COLO668 (cell line): ENCODE measurements at regions not wholly inside any gene's neighbourhood (a gene's known extent, or its start where the extent isn't known, plus 50 kb on each side); places are given as distances from the start of the nearest gene placed in this dataset.

Experiments used
- DNase-seq: peaks from one replicate; lab custom pipeline; 2025; ENCODE audit not compliant: unreplicated experiment; lab: John Stamatoyannopoulos, UW

- DNase-seq = no peak
Measured at GRCh38 chr2:150110548-150110947, 376.9 kb downstream of the RND3 start.

GRCh38 chr2:150109912-150110311, 377.6 kb downstream of the RND3 start:
- no peak for DNase-seq

- DNase-seq = no peak
Measured at GRCh38 chr2:150109028-150109427, 378.4 kb downstream of the RND3 start.

- no peak for DNase-seq
Measured at GRCh38 chr2:150107816-150108215, 379.7 kb downstream of the RND3 start.

DNA sequence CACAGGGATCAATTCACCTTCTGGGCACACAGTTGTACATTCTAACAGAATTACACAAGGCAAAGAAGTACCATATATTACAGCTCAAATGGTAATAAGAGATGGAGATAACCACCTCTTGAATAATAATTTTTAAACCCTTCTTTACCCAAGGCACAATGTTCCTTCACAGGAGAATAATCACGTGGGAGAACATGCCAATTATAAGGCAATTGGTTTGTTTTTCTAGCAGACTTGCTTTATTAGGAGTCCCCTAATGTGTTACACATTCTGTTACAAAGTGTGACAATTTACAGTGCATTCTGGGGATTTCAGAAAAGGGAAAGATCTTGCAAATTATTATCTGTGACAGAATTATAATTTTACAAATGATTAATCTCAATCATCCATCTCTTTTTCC, 380.3 kb downstream of the RND3 start:
- DNase-seq = no peak

DNA sequence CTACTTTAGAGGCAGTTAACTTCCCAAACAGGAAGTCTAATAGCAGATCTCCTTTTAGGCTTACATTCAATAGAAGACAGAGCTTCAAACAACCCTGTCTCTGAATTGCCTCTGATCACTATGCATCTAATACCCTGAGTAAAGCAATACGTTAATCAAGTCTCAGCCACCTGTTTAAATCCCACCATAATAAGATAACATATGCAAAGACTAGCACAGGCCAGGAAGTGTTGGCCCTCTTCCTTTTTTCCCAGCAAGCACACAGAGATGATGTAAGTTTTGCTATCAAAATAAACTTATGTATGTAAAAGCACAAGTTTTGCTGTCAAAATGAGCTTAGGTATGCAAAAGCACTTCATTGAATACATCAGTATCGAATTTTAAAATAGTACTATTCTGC, 385.5 kb downstream of the RND3 start:
- DNase-seq = no peak

GRCh38 chr2:150100834-150101233, 386.6 kb downstream of the RND3 start:
- DNase-seq = no peak

DNA sequence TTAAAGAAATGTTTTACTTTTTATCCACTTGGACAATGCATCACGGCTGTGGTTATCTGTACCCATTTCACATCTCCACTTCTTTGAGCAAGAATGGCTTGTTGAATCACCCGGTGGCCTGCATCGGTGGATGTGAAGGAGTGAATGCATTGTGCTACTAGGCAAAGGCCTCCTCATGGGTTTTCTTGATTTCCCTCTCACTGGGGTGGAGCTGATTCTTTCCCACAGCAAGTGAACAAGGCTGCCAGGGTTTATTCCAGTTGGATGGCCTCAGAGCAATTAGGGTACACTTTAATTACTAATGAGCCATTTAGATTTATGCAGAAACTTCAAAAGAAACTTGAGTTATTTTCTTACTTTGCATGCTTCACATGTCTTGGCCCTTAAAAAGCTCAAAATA, 387.1 kb downstream of the RND3 start:
- no peak for DNase-seq

- no peak for DNase-seq
Measured at GRCh38 chr2:150099805-150100204, 387.7 kb downstream of the RND3 start.

DNA sequence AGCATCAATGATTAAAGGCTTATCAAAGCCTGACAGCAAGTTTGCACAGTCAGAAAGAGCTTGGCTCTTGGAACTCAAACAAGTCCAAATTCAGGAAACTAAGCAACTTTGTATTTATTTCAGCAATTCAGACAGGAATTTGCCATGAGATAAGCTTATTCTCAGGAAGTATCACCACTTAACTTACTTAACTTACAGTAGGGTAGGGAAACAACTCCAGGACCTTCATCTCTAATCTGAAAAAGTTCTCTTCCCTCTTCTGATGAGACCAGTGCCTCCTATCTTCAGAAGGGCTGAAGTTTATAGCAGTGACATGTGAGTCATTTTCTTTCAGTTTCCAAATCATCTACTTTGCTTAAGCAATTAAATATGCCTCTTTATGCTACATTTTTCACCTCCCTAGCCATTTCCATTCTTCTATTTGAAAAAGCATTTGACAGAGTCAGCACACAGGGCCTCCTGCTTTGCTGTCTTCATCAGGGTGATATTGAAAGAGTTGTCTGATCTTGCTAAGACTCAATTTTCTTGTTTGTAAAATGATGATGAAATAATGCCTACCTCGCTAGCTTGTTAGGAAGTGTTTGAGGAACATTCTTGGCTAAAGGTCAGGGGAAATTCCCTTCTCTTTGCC, 389.5 kb downstream of the RND3 start:
- no peak for DNase-seq

- DNase-seq = no peak
Measured at GRCh38 chr2:150097402-150097801, 390.1 kb downstream of the RND3 start.

- DNase-seq = no peak
Measured at GRCh38 chr2:150095361-150096095, 391.9 kb downstream of the RND3 start.

DNA sequence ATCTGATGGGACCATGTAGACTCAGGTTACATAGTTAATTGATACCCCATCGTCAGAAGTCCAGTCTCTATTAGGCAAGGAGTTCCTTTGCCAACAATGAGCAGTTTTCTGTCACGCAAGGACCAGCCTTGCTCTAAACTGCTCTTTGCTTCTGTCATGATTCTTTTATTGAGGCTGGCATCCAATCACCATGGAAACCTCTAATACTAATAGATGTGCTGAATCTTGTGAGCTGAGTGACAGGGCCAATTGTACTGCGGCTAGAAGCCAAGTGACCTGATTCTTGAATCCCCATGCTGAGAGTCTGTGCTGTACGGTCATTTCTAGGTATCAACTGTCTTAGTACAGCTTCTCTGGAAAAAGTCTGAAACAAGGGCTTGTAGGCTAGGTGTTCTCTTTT, 395.6 kb downstream of the RND3 start:
- DNase-seq = no peak

- DNase-seq = no peak
Measured at GRCh38 chr2:150090031-150090430, 397.4 kb downstream of the RND3 start.

- no peak for DNase-seq
Measured at GRCh38 chr2:150088538-150088937, 398.9 kb downstream of the RND3 start.

GRCh38 chr2:150085478-150085877, 402.0 kb downstream of the RND3 start:
- DNase-seq = no peak

DNA sequence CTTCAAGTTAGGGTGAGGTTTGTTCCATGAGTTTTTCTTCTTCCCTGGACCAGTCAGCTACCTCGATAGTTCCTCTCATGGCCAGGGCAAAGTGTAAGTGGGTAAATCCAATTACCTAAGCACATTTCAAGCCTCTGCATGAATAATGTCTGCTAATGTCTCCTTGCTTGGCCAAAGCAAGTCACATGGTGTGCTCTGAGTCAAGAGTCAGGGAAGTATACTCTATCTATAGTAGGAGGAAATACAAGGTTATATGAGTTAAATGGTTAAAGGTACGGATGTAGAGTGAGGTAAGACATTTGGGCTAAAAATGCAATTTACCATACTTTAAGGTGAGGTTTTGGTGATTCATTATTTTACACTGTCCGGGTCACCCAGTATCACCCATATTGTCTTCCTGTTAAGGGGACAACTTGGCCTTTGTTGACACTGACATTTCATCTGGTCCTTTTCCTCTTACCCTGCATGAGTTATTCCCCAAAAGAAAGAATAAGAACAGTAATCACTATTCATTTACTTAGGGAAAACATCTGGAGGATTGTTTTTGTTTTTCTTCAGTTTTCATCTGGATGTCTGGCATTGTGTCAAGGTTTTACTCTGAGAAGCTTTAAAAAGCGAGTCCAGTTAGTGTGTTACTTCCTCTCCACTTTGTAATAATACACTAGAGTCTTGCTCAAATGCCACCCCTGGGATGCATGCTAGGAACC, 405.5 kb downstream of the RND3 start:
- no peak for DNase-seq

GRCh38 chr2:150076281-150076680, 411.2 kb downstream of the RND3 start:
- DNase-seq = no peak

GRCh38 chr2:150075831-150076230, 411.6 kb downstream of the RND3 start:
- DNase-seq = no peak

- no peak for DNase-seq
Measured at GRCh38 chr2:150066490-150066889, 421.0 kb downstream of the RND3 start.

DNA sequence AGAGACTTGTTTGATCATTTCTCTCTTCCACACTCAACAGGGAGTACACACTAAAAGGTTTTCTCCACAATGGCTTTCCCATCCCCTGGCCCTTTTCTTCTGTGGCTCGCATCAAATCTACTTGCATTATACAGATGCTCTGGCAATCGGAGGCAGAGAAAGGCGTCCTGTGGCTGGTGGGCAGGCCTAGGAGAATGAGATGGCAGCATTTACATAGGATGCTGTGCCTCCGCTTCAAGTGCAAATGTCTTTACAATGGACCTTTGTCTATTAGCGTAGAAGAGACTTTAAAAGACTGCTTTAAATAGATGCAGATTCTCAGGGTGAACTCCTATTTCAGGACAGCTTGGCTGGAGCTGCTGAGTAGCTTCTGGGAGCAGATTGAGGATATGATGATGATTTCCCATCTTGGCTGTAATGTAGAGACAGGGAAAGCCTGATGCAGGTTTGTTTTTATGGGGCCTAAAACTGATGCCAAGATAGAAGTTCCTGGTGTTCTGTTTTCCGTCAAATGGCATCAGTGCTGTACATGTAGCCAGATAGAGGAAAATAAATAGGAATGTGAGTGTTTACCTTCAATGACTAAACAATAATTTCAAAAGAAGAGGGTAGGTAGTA, 423.4 kb downstream of the RND3 start:
- DNase-seq = no peak

- DNase-seq = no peak
Measured at GRCh38 chr2:150063432-150063889, 424.0 kb downstream of the RND3 start.
